Heart right ventricle (tissue), 16 donors: ENCODE measurements at regions not wholly inside any gene's neighbourhood (a gene's known extent, or its start where the extent isn't known, plus 50 kb on each side); places are given as distances from the start of the nearest gene placed in this dataset.

Experiments used
- ATAC-seq, 8 donors: fragments of 200-7000 bp; cut with Tn5 transposase; one replicate each; pipeline ENCODE4 v1.9.1; 2020; ENCODE audit warnings: mild to moderate bottlenecking in 8 of 8, moderate library complexity in 8 of 8, moderate number of reproducible peaks in 1 of 8
- DNase-seq, 2 donors: peaks; one replicate each; pipeline ENCODE4 v3.0.0-alpha.2; 2020
- H3K27ac ChIP-seq, 10 donors: fragments of 200-600 bp; sonication (generic) in 2 of 10; one replicate each; pipeline versions ENCODE4 v1.5.0 to v1.8.0; 2020 to 2022; ENCODE audit warnings: mild to moderate bottlenecking in 3 of 10
- H3K27me3 ChIP-seq, 7 donors: fragments of 200-600 bp; one replicate each; pipeline ENCODE4 v1.8.0; 2021 to 2022; ENCODE audit warnings: mild to moderate bottlenecking in 2 of 7
- H3K36me3 ChIP-seq, 9 donors: fragments of 200-600 bp; sonication (generic) in 1 of 9; one replicate each; pipeline versions ENCODE4 v1.5.0 to v1.8.0; 2020 to 2022; ENCODE audit warnings: mild to moderate bottlenecking in 2 of 9
- H3K4me1 ChIP-seq, 9 donors: fragments of 200-600 bp; sonication (generic) in 1 of 9; one replicate each; pipeline versions ENCODE4 v1.5.0 to v1.8.0; 2020 to 2022; ENCODE audit warnings: mild to moderate bottlenecking in 4 of 9
- H3K4me3 ChIP-seq, 10 donors: fragments of 200-600 bp; sonication (generic) in 2 of 10; one replicate each; pipeline versions ENCODE4 v1.5.0 to v1.8.0; 2020 to 2022; ENCODE audit warnings: mild to moderate bottlenecking in 7 of 10, moderate library complexity in 2 of 10
- H3K9me3 ChIP-seq, 11 donors: fragments of 200-600 bp in 10 of 11; sonication (generic) in 2 of 11; one replicate each; pipeline versions ENCODE4 v1.5.0 to v1.8.0; 2013 to 2022; ENCODE audit warnings: mild to moderate bottlenecking in 2 of 11, control low read depth in 1 of 11, moderate library complexity in 1 of 11
- CTCF ChIP-seq, 9 donors: fragments of 200-600 bp; sonication (generic) in 2 of 9; IDR thresholded peaks; one replicate each; pipeline versions ENCODE4 v1.5.0 to v1.8.0; 2021 to 2022; ENCODE audit warnings: antibody characterized with exemption in 9 of 9, mild to moderate bottlenecking in 5 of 9, moderate library complexity in 1 of 9
- WGBS, 2 donors: extraction: QIAGEN DNeasy Blood & Tissue Kit; methylation state at CpG; one replicate each; pipeline ENCODE4 v1.1.7; 2013; ENCODE audit warnings: inconsistent platforms in 1 of 2; 5-methylcytosine and 5-hydroxymethylcytosine counted together
- intact Hi-C, 10 donors: fragments of 100-400 bp; cut with DNase I; formaldehyde crosslinking; loops; one replicate each; pipeline versions ENCODE4 v1.11.1 to v1.14.2; 2022
- donor health status: Arrhythmogenic right ventricular cardiomyopathy.
- donor health status: ischemic (EF 13 %, LVEDD 7.1; RV severe dilation, severe dysfunction).
- donor health status: healthy with polysubstance abuse.
- donor health status: DM: no; HTN: yes; CAD: no.
- donor health status: DM: no; HTN: no; CAD: no.
- donor health status: ischemic (EF 25% LVEDD 6.9; RV normal size, moderate dysfunction).
- donor health status: ischemic (EF 25% LVEDD 5.7; RV mildly dilated, moderate dysfunction).
- donor health status: healthy.
- donor health status: DM: yes; HTN: yes; CAD: no.
- donor health status: Ischemic cardiomyopathy.
- donor health status: ischemic (EF 35%, LVEDD 5.7; RV mildly dilated, moderate dysfunction).
- donor health status: nonischemic (EF 11% LVEDD 7.7; RV severe dilation, severe dysfunction).
- donor health status: DM: yes; HTN: yes; CAD: no.
- donor health status: PGD.
- donor health status: ischemic (EF 29% LVEDD 5.4; RV normal size, mild dysfunction).
- donor health status: nonischemic (EF 23%, LVEDD 6.1; RV moderate dilation, normal function).

GRCh38 chr5:167673942-167674341, 617.5 kb upstream of the WWC1 start:
- peaks cover 0 to 15% (median 0%) of the 10 kb centered on the region in 11 donors for H3K9me3 ChIP-seq
- no peak for DNase-seq
- H3K36me3 ChIP-seq: no peaks in the 10 kb centered on the region
- peaks cover 0 to 2% (median 0%) of the 10 kb centered on the region in 7 donors for H3K27me3 ChIP-seq
- H3K27ac ChIP-seq: no peak overlapping the region
- intact Hi-C loops: no loop called here
- WGBS, 2 donors: 50 to 81% methylated on average over 2 of the region's 2 CpGs
- H3K4me3 ChIP-seq: no peak overlapping the region
- no peak for TF ChIP-seq CTCF (IDR thresholded peaks at IDR 0.05)
- ATAC-seq: no peak
- H3K4me1 ChIP-seq: no peaks in the 10 kb centered on the region

DNA sequence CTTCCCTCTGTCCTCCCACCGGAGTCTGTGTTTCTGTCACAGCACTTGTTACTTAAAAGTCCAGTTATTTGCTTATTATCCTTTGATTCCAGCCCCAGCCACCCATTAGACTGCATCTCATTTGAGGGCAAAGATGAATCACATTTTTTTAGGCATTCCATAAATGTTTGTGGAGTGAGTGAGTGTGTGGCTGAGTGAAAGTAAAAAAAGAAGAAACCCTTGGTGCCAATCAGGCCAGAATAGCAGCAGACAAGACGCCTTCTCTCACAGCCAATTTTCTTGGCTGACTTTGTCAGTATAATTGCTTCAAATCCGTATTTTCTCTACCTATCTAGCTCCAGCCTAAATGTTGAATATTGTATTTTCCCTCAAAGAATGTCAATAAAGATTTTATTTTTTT, 613.0 kb upstream of the WWC1 start:
- Histone ChIP-seq H3K27ac (no peak overlapping the region), H3K27me3 (peaks cover 0 to 2% (median 0%) of the 10 kb centered on the region in 7 donors), H3K36me3 (no peaks in the 10 kb centered on the region), H3K9me3 (peaks cover 0 to 31% (median 5%) of the 10 kb centered on the region in 11 donors), H3K4me3 (no peak overlapping the region), H3K4me1 (no peaks in the 10 kb centered on the region)
- no peak for DNase-seq
- intact Hi-C loops: no loop called here
- no peak for ATAC-seq
- no peak for TF ChIP-seq CTCF (IDR thresholded peaks at IDR 0.05)
- WGBS, 2 donors: 86% methylated on average over 3 of the region's 3 CpGs

- no peak for TF ChIP-seq CTCF (IDR thresholded peaks at IDR 0.05)
- no peak for DNase-seq
- Histone ChIP-seq H3K9me3 (peaks cover 0 to 19% (median 0%) of the 10 kb centered on the region in 11 donors), H3K4me1 (no peaks in the 10 kb centered on the region), H3K27me3 (no peaks in the 10 kb centered on the region), H3K27ac (no peak overlapping the region), H3K4me3 (no peak overlapping the region), H3K36me3 (no peaks in the 10 kb centered on the region)
- 80 to 83% methylated on average over 3 of the region's 3 CpGs for WGBS, 2 donors
- ATAC-seq: no peak
- intact Hi-C loops: no loop called here
Observed at GRCh38 chr5:167684251-167684650, 607.2 kb upstream of the WWC1 start.

DNA sequence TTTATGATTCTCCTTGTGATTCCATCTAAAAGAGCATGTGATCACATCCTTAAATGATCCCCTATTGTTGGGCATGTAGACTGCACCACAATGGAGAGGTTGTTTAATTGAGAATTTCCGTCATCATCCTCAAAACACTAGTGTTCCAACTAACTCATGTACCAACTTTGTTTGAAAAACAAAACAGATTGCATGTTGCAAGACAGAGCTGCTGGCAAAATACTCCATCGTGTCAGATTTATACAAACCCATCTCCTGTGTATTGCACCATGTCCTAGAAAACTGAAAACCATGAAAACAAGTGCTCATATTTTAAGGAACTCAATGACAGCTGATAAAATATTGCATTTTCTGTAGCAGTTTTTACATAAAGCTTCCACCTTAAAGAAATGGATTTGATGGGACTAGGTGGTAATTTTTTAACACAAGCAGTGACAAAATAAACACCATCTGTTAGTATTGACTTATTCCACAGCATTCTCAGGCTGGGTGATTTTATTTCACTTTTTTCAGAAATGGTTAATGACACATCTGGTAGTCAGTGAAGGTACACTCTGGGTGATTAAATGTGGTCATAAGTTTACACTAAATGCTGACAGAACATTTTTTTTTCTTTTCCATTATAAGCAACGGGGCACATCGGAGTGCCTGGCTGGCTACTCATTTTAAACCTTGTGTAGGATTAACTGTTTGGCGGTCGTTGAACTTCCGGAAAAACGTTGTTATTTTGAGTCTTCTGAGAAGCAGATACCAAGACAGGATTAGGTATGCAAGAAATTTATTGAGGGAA, 602.9 kb upstream of the WWC1 start:
- intact Hi-C loops: no loop called here
- peaks cover 0 to 3% (median 0%) of the 10 kb centered on the region in 11 donors for H3K9me3 ChIP-seq
- no peak overlapping the region for H3K4me3 ChIP-seq
- DNase-seq: no peak
- ATAC-seq: no peak
- TF ChIP-seq CTCF (IDR thresholded peaks at IDR 0.05): no peak
- H3K36me3 ChIP-seq: no peaks in the 10 kb centered on the region
- no peaks in the 10 kb centered on the region for H3K27me3 ChIP-seq
- no peak overlapping the region for H3K27ac ChIP-seq
- H3K4me1 ChIP-seq: no peaks in the 10 kb centered on the region
- 81 to 88% methylated on average over 8 of the region's 8 CpGs for whole genome bisulfite sequencing, 2 donors
